8988T (cell line): ENCODE measurements at regions not wholly inside any gene's neighbourhood (a gene's known extent, or its start where the extent isn't known, plus 50 kb on each side); places are given as distances from the start of the nearest gene placed in this dataset.

Experiments
- DNase-seq: peaks from one replicate; pipeline ENCODE4 v3.0.0; 2011

DNA sequence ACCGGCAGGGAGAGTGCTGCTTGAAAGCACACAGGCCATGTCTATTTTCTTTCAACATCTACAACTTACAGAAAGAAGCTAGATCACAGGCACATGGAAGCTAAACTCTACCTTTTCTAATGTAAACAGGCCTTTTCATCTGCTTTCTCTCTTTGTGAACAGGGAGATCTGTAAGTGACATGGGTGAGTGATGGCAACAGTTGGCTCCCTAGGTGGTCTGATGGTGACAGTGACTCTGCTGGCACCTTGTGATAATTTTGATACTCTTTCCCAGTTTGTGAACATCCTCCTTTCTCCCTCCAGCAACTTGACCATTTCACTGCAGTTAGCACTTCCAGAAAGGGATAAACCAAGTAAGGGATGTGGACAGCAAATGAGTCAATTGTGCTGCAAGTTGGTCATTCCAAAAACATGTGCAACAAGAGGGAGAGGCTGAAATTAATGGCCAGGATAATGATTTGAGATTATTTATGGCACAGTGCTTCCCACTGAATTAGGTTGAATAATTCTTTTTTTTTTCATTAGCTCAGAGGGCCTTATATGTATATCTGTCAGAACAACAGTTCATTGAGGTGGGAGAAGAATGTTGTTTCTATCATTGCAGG lies 89.5 kb downstream of the XCL2 start:
- no peak for DNase-seq

- DNase-seq: no peak
These were observed 90.7 kb downstream of the XCL2 start for GRCh38 chr1:168453056-168453455.

DNA sequence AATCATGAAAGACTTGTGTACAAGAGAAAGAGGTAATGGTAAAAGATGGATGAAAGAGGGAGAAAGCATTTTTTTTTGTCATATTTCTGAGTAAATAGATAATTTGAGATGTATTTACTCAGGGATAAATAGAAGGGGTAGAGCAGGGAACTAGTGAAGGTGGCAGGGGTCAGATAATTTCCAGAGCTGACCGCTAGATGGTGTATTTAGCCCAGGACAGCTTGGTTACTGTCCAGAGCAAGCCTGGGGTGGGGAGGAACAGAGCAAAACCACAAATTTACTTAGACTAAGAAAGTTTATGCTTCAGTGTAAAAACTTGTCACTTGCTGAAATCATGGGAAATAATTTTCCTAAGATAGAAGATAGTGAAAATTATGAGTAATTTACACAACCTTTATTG lies 91.5 kb downstream of the XCL2 start:
- no peak for DNase-seq

DNA sequence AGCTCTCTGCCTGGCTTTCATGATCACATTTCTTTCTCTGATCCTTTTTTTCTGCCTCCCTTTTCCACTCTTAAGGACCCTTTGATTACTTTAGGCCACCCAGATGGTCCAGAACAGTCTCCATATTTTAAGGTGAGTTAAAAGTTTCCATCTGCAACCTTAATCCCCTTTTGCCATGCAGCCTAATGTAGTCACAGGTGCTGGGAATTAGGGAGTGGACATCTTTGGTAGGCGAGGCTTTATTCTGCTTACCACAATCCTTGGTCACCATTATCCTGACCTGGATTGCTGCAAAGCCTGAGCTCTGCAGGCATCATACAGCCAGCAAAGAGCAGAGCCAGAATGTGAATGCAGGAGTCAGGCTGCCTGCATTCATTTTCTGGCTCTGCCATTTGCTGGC lies 95.9 kb downstream of the XCL2 start:
- DNase-seq: no peak

DNA sequence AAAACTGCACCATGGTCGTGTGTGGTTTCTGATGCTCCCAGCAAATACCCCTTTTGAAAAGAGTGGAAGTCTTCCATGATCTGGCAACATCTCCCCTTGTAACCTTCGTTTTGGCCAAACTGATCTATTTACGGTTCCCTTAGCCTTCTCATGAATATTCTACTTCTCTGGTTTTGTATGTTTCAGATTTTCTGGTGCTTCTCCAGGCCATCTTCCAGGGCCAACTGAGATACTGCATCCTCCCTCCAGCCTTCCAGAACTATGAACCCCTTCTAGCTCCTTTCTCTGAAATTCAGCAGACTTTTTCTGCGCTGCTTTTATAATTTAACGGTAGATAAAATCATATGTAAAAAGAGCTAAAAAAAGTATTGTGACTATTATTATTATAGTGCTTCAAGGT lies 97.7 kb downstream of the XCL2 start:
- no peak for DNase-seq

DNA sequence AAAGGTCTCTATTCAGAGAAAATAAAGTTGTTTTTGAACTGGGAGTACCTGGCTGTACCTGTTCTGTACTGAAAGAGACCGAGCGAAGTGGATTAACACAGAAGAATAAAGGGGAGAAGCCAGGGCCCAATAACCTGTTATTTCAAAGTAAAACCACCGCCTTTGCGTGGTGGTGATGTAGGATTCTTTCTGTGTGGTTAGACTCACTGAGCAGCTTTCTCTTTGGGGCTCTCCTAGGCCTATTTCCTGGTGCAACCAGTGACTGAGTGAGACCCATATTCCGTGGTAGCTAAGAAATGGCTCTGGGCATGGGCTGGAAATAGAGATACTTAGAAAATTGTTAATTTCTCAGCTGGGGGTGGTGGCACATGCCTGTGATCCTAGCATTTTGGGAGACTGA lies 99.9 kb downstream of the XCL2 start:
- DNase-seq: no peak

GRCh38 chr1:168443356-168443755 lies 100.4 kb downstream of the XCL2 start:
- DNase-seq: no peak

DNA sequence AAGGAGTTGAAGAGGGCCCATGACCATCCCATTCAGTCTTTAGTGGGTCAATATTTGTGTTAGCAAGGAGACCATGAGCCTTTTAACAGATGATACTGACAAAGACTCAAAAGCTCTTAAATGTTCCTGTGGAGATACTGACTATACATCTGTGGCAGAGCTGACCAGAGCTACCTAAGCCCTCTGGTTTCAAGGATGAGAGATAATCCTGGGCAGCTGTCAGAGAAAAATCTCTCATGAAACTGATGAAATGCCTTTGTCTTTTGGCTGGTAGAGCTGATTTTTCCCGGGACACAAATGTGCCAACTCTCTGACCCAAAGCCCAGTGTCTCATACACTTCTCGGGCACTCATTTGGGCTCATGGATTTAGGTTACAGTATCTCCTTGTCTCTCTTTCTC lies 100.9 kb downstream of the XCL2 start:
- no peak for DNase-seq

GRCh38 chr1:168441745-168442144 lies 102.1 kb downstream of the XCL2 start:
- DNase-seq: no peak

DNA sequence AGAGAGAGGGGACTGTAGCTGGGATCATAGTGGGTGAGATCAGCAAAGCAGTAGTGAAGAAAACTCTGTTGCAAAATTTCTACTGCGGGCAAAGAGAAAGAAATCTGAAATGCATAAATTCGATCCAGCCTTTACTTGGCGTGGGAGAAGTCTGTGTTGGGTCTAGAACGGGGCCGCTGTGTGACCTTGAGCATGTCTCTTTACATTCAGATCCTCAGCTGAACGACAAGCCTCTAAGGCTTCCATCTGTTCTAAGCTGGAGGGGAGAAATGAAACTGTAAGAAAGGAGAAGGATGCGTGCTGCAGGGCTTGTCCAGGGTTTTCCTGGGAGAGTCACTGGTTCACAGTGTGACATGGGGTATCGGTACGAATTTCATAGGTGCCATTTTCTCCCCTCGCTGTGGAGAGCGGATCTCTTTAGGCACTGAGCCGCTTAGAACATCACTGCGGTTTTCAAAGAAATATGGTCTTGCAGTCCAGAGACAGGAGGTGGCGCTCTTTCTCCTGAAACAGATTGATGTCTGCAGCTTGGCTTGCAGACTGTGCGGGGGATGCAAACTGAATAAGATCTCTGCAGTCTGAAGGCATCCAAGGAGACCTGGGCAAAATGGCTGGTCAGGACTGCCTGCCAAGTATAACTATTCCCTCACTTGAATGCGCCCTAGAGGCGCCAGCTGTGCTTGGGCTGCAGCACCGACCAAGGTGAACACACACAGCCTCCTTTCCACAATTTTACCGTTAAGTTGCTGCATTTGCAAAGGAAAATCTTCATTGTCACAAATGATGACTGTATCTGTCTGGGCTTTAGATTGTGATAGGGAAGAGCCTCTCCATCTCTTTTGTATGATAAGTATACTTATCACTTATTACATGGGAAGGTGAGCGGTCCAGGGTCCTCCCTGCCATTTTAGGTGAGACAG lies 104.1 kb downstream of the XCL2 start:
- DNase-seq: peak; percentile 37

DNA sequence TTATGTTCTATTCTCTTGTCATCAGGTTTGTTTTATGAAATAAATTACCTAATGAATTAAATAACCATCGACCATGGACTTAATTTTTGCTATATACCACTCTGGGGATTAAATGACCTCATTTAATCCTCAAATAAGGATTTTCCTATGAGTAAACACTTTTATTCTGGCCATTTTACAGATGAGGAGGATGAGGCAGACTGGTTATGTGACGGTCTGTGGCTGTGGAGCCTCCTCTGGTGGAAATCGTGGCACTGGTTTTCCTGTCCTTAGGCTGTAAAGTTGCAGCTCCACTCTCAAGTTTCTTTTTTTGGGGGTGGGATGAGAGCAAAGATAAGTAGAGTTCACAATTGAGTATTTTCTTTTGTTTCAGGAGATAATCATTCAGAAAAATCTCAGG lies 105.2 kb downstream of the XCL2 start:
- no peak for DNase-seq

GRCh38 chr1:168437821-168438220 lies 106.0 kb downstream of the XCL2 start:
- DNase-seq: no peak

GRCh38 chr1:168435439-168435838 lies 108.4 kb downstream of the XCL2 start:
- DNase-seq: no peak

DNA sequence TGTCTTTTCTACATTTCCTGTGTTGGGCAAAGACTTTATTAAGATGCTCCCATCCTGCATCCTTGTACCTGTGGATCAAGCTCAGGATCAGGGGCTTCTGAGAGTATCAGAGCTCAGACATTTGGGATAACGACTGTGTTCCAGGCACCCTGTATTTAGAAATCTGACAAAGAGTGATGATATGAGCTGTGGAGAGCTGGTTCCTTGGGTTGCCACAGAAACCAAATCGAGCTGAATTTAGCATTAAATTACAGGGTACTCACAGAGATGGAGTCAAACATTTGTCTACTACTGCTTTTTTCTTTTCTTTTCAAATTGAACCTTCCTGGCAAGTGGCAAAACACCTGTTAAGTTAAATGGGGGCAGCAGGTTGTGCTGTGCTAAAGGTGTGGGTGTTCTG lies 110.6 kb downstream of the XCL2 start:
- no peak for DNase-seq

DNA sequence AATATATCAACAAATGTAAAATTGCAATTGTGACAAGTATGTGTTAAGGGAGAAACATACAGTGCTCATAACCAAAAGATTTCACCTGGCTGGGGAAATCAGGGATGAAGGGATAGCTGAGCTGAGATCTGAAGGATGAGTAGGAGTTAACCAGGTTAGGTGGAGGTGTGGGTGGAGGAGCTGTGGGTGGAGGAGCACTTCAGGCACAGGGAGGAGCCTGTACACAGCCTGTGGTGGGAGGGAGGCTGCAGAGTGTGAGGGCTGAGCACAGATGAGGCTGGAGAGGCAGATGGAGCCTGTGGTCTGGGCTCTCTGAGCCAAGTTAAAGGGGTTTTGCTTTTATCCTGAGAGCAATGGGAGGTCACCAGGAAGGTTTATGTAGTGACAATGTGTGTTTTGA lies 111.9 kb downstream of the XCL2 start:
- no peak for DNase-seq

DNA sequence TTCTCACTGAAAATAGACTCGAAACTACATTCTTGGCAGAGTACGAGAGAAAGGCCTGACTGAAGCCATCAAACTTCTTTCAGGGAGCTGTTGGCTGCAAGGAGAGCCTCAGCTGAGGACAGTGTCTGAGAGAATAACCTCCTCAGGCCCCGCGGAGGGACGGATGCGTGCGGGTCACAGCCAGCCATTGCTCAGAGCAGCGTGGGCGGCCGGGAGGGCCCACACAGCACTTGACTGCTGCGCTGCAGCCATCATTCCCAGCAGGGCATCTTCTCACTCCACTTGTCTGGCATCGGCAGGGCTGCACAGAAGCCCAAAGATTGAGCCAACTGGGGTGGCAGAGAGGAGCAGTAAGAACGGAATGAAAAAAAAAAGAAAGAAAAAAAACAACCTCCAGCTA lies 113.5 kb downstream of the XCL2 start:
- no peak for DNase-seq

- no peak for DNase-seq
These were observed 115.6 kb downstream of the XCL2 start for GRCh38 chr1:168428063-168428731.

- no peak for DNase-seq
These were observed 116.7 kb downstream of the XCL2 start for GRCh38 chr1:168427051-168427450.

- DNase-seq: no peak
These were observed 119.5 kb downstream of the XCL2 start for GRCh38 chr1:168424281-168424680.

- DNase-seq: no peak
These were observed 121.5 kb downstream of the XCL2 start for GRCh38 chr1:168422203-168422847.

DNA sequence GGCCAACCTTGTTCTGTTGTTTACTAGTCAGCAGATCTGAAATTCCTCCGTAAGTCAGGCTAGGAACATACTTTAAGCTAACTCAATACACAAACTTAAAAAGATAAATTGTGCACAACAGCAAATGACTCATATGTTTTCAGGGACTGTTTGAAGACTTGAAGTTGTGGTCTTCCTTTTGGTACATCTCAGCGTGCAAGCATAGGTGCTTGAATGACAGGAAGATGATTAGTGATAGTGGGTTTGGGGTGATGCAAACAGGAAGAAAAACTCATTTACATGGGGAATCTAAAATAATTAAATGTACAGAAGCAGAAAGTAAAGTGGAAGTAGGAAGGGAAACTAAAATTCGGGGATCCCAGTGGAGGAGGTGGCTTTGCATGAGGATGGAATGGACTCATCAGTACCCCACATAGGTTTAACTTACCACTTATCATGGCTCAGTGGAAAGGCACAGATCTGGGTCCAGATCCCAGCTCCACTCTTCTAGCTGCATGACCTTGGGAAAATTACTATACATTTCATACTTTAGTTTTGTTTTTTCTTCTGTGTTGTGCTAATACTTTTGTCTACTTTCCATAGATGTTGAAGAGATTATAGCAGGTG lies 122.3 kb downstream of the XCL2 start:
- no peak for DNase-seq

GRCh38 chr1:168420177-168420576 lies 123.6 kb downstream of the XCL2 start:
- no peak for DNase-seq

DNA sequence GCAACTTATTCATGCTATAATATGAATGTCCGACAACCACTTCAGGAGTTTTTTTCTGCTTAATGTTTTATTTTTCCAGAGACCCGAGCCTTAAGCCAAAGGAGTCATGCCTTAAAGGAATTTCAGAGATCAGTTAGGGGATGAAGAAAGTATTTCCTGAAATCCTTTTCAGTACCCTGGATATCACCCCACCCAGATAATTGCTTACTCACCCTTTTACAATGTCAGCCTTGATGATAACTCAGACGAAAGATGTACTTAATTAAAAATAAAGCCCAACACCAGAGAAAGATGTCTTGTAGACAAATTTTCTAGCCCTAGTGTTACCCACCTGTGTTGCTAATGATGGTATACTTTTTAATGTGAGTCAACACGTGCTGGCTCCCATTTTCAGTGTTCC lies 124.1 kb downstream of the XCL2 start:
- no peak for DNase-seq
